ENCODE measurements at regions not wholly inside any gene's neighbourhood (a gene's known extent, or its start where the extent isn't known, plus 50 kb on each side); places are given as distances from the start of the nearest gene placed in this dataset.

DNA sequence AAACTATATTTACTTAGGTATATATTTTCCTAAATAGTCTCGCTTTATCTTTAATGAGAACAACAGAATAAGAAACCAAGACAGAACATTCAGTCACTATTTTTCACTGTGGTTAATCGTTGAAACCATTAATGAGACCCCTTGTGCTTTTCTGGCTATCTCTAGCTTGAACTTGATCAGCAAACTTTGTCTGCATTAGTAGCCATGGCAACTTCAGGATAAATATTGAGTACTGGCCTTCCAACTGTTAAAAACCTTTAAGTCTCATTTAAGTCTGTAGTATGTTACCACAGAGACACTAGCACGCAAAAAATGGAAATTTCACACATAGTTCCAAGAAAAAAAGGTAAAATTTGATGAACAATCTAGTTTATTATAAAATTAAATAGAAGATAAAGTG lies 946.0 kb downstream of the SLITRK5 start:
- ATAC-seq (no peak), DNase-seq (no peak)
- intact Hi-C loops (cut with DNase I, micrococcal nuclease): no loop called here

DNA sequence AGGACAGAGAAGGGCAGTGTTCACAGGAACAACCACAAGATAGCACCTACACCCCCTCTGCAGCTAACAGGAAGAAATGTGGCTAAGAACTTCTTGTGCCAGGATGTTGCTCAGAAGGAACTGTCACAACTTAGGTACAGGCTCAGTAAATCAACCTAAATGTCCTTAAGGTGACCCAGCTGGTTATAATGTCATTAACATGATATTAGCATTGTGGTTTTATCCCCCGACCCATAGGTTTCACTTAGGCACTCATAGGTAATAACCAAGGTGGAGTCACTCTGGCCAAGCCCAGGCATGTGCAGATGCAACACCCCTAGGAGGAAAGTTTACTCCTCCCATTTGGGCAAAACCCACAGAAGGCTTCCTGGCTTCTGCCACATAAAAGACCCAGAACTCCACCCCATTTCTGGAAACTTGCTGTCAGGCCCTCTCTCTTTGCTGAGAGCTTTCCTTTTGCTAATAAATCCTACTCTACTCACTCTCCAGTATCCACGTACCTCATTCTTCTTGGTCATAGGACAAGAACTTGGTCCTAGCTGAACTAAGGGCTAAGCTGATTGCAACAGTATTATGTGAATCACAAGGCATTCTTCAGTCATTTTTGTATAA lies 951.3 kb downstream of the SLITRK5 start:
- intact Hi-C loops (cut with DNase I, micrococcal nuclease): no loop called here
- DNase-seq: no peak
- ATAC-seq: no peak

DNA sequence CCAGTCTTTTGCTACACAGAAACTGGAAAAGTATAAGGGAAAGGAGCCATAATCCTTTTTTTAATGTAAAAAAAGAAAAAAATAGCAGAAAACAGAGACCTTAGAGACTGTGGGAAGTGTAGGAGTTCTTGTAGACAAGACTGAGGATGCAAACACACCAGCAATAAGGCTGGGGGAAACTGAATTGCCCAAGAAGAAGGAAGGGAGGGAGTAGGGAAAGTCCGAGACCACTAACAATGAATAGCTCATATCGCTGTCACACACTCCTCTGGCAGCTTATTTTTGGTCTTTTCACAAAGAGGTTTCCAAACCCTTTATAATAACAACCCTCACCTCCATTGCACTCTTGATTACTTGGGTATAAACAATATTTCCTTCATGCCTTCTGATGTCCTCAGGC lies 952.0 kb downstream of the SLITRK5 start:
- DNase-seq: no peak
- intact Hi-C loops (cut with DNase I, micrococcal nuclease): no loop called here
- no peak for ATAC-seq

DNA sequence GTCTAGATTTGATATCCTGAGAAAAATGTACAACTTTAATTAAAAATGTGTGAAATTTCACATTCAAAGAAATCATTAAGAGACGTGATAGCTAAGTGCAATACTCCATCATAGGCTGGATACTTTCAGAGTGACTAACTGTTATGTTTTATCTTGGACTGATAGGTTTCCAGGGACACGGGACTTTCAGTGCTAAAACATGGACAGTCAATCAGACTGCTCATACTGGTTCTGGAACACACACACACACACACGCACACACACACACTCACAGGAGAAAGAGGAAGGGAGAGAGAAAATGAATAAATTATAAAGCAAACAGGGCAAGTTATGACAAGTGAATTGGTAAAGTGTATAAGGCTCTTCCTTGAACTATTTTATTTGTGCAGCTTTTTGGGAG lies 955.9 kb downstream of the SLITRK5 start:
- no peak for ATAC-seq
- intact Hi-C loops (cut with DNase I, micrococcal nuclease): no loop called here
- no peak for DNase-seq

DNA sequence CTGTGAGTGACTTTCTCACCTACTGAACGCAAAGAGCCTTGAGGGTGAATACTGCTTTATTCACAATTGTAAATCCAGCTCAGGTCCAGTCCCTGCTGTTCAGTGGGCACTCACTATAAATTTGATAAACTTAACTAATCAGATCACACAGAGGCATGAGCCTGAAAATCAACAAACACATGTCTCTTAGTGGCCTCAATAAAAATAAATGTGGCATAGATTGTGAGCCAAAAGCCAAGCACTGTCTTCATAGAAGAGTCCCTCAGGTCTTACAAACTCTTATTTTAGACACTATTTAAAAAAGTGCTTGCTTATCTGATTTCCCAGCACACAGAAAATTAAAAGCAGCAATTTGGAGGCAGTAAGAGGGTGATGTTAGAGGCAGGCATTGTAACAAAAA lies 957.7 kb downstream of the SLITRK5 start:
- intact Hi-C loops (cut with DNase I, micrococcal nuclease): no loop called here
- no peak for DNase-seq
- no peak for ATAC-seq

DNA sequence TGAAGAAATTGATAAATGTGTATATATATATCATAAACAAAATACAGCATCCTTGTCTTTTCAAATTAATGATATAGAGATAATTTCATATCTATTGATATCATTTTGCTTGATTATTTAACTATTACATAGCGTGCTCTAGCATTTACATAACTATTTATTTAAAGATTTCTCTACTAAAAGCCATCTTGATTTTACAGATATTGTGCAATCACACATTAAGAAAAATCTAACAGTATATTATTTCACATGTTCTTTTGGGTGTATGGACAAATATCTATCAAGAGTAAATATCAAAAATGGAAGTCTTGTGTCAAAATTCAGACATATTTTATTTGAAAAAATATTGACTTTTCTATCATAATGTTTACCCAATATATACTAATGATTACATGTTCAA lies 966.8 kb downstream of the SLITRK5 start:
- ATAC-seq (no peak), DNase-seq (no peak)
- intact Hi-C loops (cut with DNase I, micrococcal nuclease): no loop called here

DNA sequence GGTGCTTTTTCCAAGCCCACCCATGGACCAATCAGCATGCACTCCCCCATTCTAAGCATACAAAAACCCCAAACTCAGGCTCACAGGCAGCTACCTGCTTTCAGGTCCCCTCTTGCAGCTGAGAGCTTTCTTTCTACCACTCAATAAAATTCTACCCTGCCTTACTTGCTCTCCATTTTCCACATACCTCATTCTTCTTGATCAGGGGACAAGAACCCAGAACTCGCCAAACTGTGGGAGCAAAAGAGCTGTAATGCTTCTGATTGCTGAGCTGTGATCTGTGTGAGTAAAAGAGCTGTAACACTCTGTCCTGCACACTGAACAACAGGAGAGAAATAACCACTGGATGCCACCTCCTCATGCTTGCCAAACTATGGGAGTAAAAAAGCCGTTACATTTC lies 972.1 kb downstream of the SLITRK5 start:
- DNase-seq: no peak
- intact Hi-C loops (cut with DNase I, micrococcal nuclease): no loop called here
- ATAC-seq: no peak

DNA sequence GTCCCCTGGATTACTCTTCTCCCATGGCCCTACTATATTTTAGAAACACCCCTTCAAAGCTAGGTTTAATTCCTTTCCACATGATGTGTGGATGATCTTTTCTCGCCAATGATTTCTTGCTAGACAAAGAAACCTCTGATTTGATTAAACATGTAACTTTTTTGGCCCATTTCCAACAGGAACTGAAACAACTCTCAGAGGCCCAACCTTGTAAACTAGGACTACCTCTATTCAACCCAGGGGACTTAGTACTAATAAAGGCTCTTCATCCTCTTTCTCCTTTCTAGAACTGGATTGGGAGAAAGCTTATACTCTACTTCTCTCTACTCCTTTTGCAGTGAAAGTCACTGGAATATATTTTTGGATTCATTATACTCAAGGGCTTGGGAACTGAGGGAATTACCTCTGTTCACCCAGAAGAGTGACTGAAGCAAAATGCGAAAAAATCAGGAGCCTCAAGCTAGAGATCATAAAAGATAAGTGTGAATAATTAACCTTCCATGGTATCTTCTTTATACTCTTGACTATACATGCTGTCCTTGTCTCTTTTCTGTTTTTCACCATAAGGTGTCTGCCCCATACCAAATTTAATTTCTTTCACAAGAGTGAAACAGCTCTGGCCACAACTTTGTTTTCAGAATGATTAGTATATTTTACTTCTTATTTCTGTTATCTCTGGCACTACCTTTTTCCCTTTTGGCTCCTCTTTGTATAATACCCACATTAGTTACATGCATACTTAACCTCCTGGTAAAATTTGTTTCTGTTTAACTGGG lies 977.6 kb downstream of the SLITRK5 start:
- no peak for DNase-seq
- ATAC-seq: no peak
- intact Hi-C loops (cut with DNase I, micrococcal nuclease): no loop called here

DNA sequence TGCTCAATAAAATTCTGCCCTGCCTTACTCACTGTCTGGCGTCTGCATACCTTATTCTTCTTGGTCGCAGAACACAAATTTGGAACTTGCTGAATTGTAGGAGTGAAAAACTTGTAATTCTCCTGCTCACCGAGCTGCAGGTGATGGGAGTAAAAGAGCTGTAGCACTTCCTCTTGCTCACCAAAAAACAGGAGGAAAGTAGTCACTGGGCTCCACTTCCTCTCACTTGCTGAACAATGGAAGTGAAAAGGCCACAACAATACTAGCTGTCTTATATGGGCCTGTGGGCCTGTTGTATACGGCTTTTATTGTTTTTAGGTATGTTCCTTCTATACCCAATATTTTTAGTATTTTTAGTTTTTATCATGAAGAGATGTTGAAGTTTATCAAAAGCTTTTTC lies 978.7 kb downstream of the SLITRK5 start:
- ATAC-seq (no peak), DNase-seq (no peak)
- intact Hi-C loops (cut with DNase I, micrococcal nuclease): no loop called here

DNA sequence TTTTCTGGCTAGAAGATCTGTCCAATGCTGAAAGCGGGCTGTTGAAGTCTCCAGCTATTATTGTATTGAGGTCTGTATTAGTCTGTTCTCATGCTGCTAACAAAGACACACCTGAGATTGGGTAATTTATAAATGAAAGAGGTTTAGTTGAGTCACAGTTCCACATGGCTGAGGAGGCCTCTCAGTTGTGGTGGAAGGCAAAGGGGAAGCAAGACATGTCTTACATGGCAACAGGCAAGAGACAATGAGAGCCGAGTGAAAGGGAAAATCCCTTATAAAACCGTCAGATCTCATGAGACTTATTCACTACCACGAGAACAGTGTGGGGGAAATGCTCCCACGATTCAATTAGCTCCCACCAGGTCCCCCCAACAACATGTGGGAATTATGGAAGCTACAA lies 980.4 kb downstream of the SLITRK5 start:
- intact Hi-C loops (cut with DNase I, micrococcal nuclease): no loop called here

DNA sequence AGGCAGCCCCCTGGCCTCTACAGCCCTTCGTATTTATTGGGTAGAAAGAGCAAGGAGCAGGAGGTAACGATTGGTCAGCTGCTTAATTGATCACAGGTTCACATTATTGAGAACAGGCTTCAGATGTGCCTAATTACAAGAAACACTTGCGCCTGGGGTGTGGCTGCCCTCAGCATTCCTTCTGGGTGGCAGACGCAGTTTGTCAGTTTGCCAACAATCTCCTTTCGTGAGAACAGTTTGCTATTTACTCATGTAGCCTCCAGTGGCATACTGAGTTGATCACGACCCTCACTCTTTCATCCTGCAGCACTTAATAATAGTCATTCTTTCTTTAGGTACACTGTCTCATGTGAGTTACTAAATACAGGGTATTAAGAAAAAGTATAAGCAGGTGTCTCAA lies 985.6 kb downstream of the SLITRK5 start:
- intact Hi-C loops (cut with DNase I, micrococcal nuclease): no loop called here
- ATAC-seq (no peak), DNase-seq (no peak)

More for the DNA sequence above, 980.4 kb downstream of the SLITRK5 start:
- ATAC-seq: no peak
- DNase-seq: no peak

DNA sequence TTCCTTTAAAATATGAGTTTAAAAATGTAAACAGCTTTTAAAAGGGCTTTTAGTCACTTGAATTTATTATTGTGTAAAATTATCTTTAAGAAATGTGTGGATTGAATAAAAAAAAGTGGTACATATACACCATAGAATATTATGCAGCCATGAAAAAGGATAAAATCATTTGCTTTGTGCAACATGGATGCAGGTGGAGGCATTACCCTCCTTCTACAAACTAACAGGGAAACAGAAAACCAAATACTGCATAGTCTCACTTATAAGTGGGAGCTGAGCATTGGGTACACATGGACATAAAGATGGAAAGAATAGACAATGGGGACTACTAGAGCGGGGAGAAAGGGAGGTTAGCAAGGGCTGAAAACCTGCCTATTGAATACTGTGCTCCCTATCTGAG lies 999.3 kb downstream of the SLITRK5 start:
- DNase-seq (no peak), ATAC-seq (no peak)
- intact Hi-C loops (cut with DNase I, micrococcal nuclease): no loop called here

DNA sequence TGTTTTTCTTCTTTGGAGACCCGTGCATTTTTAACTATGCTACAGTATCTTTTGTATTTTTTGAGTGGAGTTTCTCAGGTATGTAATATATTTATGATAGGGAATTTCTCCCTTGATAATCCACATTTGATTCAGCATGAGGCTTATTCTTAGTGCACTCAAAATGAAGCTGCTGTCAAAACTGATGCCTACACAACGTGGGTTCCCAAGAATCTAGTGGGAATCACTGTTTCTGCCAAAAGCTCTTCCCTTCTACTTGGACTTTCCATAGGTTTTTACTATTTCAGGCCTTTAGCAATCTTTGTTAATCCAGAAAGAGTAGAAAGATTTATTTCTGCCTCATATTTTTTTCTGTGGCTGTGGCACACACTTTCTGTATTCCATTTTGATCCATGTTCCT lies 1003.7 kb downstream of the SLITRK5 start:
- DNase-seq (no peak), ATAC-seq (no peak)
- intact Hi-C loops (cut with DNase I, micrococcal nuclease): no loop called here

DNA sequence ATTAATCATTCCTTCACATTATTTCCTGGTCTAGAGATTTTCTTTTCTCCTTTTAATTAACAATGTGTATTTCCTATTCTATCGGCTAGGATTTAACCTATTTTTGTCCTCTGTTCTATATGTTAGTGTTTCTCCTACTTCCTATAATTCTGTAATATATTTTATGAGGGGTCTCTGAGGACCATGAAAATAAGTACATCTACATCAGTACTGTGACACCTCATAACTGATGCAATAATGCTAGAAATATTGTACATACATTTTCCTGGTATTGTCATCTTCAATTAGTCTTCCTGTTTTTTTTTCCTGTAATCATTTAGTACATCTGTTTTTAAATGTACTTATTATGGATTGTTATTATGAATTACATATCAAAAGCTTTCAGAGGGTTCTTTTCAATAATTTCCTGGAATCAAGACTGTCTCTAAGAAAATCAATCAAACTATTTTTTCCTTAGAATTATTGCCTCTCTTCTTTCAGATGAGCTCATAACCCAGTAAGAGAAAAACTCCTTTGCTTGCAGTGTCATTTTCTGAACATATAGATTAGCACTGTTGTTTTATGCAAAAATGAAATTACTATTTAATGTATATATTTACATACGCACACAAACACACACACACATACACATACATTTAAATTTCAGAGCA lies 1004.3 kb downstream of the SLITRK5 start:
- intact Hi-C loops (cut with DNase I, micrococcal nuclease): no loop called here
- no peak for DNase-seq
- ATAC-seq: no peak

DNA sequence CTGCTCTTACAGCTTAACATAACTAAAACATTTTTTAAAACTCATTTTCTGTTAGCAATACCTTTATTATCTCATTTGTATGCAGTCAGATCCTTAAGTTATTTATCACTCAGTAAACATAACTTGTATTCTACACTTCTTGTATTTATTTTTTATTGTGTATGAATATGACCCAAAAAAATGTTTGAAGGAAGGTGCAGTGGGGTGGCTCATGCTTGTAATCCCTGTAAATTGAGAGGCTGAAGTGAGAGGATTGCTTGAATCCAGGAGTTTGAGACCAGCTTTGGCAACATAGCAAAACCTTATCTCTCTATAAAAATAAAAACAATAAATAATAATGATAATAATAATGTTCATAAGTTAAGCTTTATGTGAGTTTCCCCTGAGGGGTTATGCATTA lies 1004.8 kb downstream of the SLITRK5 start:
- intact Hi-C loops (cut with DNase I, micrococcal nuclease): no loop called here
- DNase-seq: no peak
- ATAC-seq: no peak

DNA sequence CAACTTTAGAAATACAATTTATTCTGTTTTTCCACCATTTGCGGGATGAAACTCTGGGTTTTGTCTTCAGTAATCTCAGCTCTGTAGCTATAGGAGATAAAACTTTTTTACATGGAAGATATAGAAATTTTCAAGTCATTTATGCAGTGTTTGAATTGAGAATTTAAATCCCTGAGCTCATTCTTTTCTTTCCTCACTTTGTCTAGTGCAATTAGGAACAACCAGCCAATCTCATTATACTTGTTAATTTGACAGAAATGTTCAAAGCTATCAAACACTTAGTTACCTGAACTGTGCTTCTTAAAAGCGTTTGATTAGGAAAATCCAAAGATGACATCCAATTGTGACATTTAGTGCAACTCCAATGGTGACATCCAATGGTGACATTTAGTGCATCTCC lies 1014.3 kb downstream of the SLITRK5 start:
- intact Hi-C loops (cut with DNase I, micrococcal nuclease): no loop called here
- no peak for DNase-seq
- no peak for ATAC-seq

DNA sequence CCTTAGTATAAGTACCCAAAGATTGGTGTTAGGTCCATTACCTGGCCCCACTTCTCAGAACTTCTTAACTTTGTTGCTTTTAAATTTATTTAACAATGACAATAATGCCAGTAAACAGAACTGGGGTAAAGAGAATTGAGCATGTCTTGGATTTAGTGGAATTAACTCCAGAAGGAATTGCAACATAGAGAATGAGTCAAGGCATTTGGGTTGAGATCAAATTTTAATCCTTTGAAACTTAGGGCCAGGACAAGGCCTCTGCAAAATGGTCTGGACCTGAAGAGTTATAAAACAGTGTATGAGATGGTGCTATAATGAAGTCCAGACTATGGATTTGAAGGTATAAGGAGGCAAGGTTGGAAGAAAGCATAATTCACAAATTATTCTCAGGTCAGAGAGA lies 1030.4 kb downstream of the SLITRK5 start:
- DNase-seq: no peak
- ATAC-seq: no peak
- intact Hi-C loops (cut with DNase I, micrococcal nuclease): no loop called here

DNA sequence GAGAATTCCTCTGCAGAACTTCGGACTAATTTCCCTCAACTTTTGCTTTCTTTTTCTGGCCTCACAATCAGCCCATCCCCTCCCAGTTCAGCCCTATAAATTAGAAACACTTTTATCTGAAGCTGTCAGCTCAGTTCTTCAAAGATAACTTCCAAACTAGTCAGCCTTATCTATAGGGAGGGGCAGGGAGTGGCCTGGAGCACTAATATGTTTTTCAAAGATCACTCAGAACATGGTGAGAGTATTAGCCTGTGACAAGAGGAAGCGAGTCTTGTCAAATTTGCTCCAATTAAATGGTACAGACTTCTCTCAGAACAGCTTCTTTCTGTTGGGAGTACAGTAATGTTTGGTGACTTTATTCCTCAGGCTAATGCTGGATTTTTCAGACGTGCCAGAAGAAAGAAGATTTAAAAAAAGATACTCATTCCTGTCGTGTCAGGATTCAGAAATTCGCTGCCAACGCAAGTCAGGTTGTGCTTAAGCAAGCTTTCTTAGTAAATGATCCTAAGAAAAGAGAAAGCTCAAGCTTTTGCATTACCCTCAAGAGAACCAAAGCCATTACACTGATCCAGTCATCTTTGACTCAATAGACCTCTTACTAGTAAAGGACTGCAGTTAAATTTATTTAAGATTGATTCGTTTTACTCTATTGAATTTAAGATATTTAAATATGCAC lies 1033.6 kb downstream of the SLITRK5 start:
- ATAC-seq (peak; percentile 80), DNase-seq (no peak)
- intact Hi-C loops (cut with DNase I, micrococcal nuclease): no loop called here

DNA sequence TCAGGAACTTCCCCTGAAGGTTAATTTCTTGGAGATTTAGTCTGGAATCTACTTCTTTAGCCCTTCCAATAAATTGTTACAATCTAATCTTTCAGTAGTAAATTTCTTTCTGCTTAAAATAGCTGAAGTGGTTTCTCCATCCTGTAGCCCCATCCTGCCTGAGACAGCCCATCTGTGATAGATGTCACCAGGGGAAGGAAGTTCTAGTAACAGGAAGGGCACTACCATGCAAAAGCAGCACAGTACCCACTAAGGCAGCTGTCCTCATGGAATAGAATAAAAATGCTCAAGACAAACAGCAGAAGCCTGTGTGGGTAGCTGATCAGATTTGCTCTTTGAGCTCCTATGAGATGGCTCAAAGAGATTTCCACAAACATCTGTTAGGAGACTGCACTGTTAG lies 1036.5 kb downstream of the SLITRK5 start:
- intact Hi-C loops (cut with DNase I, micrococcal nuclease): no loop called here
- ATAC-seq (no peak), DNase-seq (no peak)

DNA sequence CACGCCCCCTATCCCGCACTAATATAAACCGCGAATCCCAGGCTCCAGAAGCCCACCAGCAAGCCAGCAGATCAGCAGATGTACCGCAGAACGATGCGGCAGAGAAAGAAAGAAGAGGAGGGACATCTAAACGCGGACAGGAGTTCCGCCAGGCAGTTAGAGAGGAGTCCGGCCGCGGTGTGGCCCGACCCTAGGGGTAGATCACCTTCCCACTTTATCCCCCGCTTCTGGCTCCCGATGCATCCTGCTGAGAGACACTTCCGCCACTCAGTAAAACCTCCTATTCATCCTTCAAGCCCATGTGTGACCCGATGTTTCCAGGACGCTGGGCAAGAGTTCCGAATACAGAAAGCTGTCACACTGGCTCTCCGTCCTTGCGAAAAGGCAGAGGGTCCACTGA lies 1046.8 kb downstream of the SLITRK5 start:
- DNase-seq: no peak
- no peak for ATAC-seq
- intact Hi-C loops (cut with DNase I, micrococcal nuclease): no loop called here

All from left colon (tissue), 2 donors.